Pancreas (tissue), 10 donors: ENCODE measurements at regions not wholly inside any gene's neighbourhood (a gene's known extent, or its start where the extent isn't known, plus 50 kb on each side); places are given as distances from the start of the nearest gene placed in this dataset.

Experiments
- ATAC-seq, 4 donors: fragments of 200-7000 bp; cut with Tn5 transposase; one replicate each; pipeline versions ENCODE4 v1.8.0 to v1.9.1; 2020; ENCODE audit warnings: mild to moderate bottlenecking in 4 of 4, moderate library complexity in 4 of 4
- DNase-seq, 6 donors: peaks; one replicate each; pipeline ENCODE4 v3.0.0-alpha.2; 2020
- FAIRE-seq: peaks from 2 replicates; lab custom pipeline; 2012; peaks lifted over from hg19 to GRCh38; lab: Jason Lieb, UNC
- H3K27ac ChIP-seq, 4 donors: fragments of 200-600 bp; sonication (generic); 1 replicate in 3 of 4; 2 replicates in 1 of 4; pipeline versions ENCODE4 v1.5.0 to v1.8.0; 2020
- H3K27me3 ChIP-seq, 4 donors: fragments of 200-600 bp; one replicate each; pipeline ENCODE4 v1.8.0; 2021
- H3K36me3 ChIP-seq, 3 donors: fragments of 200-600 bp; sonication (generic) in 1 of 3; one replicate each; pipeline versions ENCODE4 v1.5.0 to v1.8.0; 2020 to 2021
- H3K4me1 ChIP-seq, 3 donors: fragments of 200-600 bp; one replicate each; pipeline ENCODE4 v1.8.0; 2021
- H3K4me3 ChIP-seq, 4 donors: fragments of 200-600 bp; sonication (generic) in 2 of 4; one replicate each; pipeline versions ENCODE4 v1.5.0 to v1.8.0; 2020 to 2021
- H3K9me3 ChIP-seq, 4 donors: fragments of 200-600 bp; one replicate each; pipeline ENCODE4 v1.8.0; 2021
- WGBS, 2 donors: extraction: QIAGEN DNeasy Blood & Tissue Kit; methylation state at CpG; one replicate each; pipeline ENCODE4 v1.1.7; 2013; 5-methylcytosine and 5-hydroxymethylcytosine counted together
- intact Hi-C, 3 donors: fragments of 100-400 bp; cut with DNase I; formaldehyde crosslinking; loops; one replicate each; pipeline versions ENCODE4 v1.11.1 to v1.14.2; 2022
- TF ChIP-seq, protein P1 (sequence below), 4 donors: fragments of 200-600 bp; sonication (generic) in 3 of 4; IDR thresholded peaks; one replicate each; pipeline versions ENCODE4 v1.5.0 to v1.8.0; 2021; ENCODE audit warnings: antibody characterized with exemption in 4 of 4
- donor health status: healthy with polysubstance abuse.
- donor health status: DM: no; HTN: no; CAD: no; lungs with moderate emphysema.
- donor health status: DM: no; HTN: no; CAD: no.
- donor health status: control.
- donor health status: control.
- donor health status: Bipolar disorder and iron deficiency.
- donor health status: DM: yes; HTN: yes; CAD: no.
- donor health status: DM: no; HTN: no; CAD: no.
- donor health status: DM: no; HTN: no; CAD: no.
- donor health status: DM: yes; HTN: yes; CAD: no.

DNA sequence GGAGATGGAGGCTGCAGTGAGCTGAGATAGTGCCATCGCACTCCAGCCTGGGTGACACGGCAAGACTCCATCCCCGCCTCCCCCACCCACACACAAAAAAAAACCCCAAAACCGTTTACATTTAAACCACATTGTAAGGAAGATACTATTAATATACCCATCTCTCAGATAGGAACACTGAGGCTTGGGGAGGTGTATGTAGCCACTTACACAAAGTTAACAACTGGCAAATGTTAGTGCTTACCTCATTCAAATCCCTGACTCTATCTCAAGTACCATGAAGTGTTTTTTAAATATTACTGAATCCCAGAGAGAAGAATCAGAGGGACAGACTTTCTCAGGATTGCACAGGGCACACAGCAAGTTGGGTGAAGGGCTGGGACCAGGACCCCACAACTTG, 164.5 kb downstream of the MIAT start:
- no peak for DNase-seq
- no peak for ATAC-seq
- FAIRE-seq, result no peak
- Histone ChIP-seq H3K9me3 (no peaks in the 10 kb centered on the region), H3K4me3 (no peak overlapping the region), H3K4me1 (no peaks in the 10 kb centered on the region), H3K36me3 (no peaks in the 10 kb centered on the region), H3K27ac (no peak overlapping the region), H3K27me3 (no peaks in the 10 kb centered on the region)
- WGBS, 2 donors, result 82 to 86% methylated on average over 4 of the region's 4 CpGs
- TF ChIP-seq, protein P1, sequence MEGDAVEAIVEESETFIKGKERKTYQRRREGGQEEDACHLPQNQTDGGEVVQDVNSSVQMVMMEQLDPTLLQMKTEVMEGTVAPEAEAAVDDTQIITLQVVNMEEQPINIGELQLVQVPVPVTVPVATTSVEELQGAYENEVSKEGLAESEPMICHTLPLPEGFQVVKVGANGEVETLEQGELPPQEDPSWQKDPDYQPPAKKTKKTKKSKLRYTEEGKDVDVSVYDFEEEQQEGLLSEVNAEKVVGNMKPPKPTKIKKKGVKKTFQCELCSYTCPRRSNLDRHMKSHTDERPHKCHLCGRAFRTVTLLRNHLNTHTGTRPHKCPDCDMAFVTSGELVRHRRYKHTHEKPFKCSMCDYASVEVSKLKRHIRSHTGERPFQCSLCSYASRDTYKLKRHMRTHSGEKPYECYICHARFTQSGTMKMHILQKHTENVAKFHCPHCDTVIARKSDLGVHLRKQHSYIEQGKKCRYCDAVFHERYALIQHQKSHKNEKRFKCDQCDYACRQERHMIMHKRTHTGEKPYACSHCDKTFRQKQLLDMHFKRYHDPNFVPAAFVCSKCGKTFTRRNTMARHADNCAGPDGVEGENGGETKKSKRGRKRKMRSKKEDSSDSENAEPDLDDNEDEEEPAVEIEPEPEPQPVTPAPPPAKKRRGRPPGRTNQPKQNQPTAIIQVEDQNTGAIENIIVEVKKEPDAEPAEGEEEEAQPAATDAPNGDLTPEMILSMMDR (IDR thresholded peaks at IDR 0.05), result no peak
- intact Hi-C loops, result no loop called here

DNA sequence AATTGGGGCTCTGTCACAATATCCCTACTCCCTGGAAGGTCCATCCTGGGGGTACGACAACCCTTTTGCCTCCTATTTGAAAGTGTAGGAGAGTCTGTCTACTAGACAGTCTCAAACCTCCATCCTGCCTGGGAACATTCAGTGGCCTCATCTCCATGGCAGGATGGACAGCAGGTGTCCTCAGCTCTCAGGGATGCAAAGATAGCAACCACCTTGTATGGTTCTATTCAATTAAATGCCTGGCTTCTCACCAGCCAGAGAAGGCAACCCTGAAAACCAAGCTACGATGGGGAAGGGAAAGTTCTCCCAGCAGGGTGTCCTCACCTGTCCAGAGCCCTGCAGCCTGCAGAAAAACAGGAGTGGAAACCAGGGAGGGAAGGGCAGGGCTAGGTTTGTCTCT, 164.9 kb downstream of the MIAT start:
- no peak overlapping the region for H3K27ac ChIP-seq
- H3K9me3 ChIP-seq, result no peaks in the 10 kb centered on the region
- H3K4me1 ChIP-seq, result no peaks in the 10 kb centered on the region
- no peak for ATAC-seq
- no peaks in the 10 kb centered on the region for H3K27me3 ChIP-seq
- TF ChIP-seq, protein P1 (IDR thresholded peaks at IDR 0.05), result no peak
- no peak for DNase-seq
- no peak overlapping the region for H3K4me3 ChIP-seq
- H3K36me3 ChIP-seq, result no peaks in the 10 kb centered on the region
- no peak for FAIRE-seq
- intact Hi-C loops, result no loop called here
- 52 to 56% methylated on average over 2 of the region's 2 CpGs for WGBS, 2 donors

DNA sequence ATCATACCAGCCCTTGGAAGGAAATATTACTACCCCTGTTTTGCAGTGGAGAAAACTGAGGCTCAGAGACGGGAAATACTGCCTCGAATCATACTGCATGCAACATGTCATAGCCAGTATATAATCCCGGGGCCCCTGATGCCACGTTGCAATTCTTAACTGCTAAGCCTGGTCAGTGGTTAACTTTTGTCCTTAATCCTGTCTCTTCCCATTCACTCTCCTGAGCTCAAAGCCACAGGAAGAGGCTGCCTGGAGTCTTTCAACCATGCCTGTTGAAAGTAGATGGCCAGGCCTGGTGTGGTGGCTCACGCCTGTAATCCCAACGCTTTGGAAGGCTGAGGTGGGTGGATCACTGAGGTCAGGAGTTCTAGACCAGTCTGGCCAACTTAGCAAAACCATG, 166.6 kb downstream of the MIAT start:
- Histone ChIP-seq H3K4me3 (no peak overlapping the region), H3K4me1 (no peaks in the 10 kb centered on the region), H3K27ac (no peak overlapping the region), H3K36me3 (no peaks in the 10 kb centered on the region), H3K27me3 (no peaks in the 10 kb centered on the region), H3K9me3 (no peaks in the 10 kb centered on the region)
- DNase-seq (no peak), FAIRE-seq (no peak), ATAC-seq (no peak)
- TF ChIP-seq, protein P1 (IDR thresholded peaks at IDR 0.05), result no peak
- intact Hi-C loops, result no loop called here
- 77 to 85% methylated on average over 6 of the region's 6 CpGs for WGBS, 2 donors

DNA sequence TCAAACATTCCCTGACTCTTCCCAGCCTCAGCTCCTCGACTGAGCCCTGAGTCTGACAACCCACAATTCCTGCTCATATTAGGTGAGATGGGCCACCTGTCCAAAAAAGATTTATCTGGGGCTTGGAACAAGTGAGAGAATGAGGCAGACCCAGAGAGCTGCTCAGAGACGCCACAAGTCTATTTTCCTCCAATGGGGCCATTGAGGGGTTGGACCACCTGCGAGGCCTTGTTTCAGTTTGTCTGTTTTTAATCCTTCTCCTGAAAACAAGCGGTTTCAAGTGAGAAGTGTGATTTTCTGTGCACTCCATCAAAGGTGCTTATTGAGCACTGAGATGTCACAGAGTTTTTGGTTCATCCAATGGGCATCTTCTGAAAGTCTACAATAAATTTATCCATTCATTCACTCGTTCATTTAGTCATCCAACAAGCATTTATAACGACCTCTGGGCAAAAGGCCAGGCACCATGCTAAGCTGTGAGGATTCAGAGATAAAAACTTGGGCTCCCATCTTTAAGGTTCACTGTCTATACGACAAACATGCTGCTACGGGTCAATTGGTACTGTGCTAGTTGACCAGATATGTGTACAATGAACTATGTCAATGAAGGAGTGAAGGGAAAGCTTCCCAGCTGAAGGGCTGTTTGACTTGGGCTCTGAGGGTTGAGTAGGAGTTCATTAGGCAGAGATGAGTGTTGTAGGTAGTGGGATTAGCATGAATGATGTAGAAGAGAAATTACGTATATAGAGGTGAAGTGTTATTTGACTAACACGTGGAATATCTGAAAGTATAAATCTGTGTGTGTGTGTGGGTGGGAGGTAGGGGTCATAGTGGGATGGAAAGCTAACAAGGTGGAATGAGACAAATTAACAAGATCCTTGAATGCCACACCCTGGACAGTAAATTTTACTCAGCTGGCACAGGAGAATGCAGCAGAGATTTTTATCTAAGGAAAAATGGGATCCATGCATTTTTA, 168.9 kb downstream of the MIAT start:
- TF ChIP-seq, protein P1 (IDR thresholded peaks at IDR 0.05), result no peak
- Histone ChIP-seq H3K4me1 (no peaks in the 10 kb centered on the region), H3K9me3 (no peaks in the 10 kb centered on the region), H3K27me3 (no peaks in the 10 kb centered on the region), H3K36me3 (no peaks in the 10 kb centered on the region), H3K4me3 (no peak overlapping the region), H3K27ac (no peak overlapping the region)
- DNase-seq (no peak), FAIRE-seq (no peak), ATAC-seq (no peak)
- intact Hi-C loops, result no loop called here
- 63 to 70% methylated on average over 10 of the region's 10 CpGs for WGBS, 2 donors

DNA sequence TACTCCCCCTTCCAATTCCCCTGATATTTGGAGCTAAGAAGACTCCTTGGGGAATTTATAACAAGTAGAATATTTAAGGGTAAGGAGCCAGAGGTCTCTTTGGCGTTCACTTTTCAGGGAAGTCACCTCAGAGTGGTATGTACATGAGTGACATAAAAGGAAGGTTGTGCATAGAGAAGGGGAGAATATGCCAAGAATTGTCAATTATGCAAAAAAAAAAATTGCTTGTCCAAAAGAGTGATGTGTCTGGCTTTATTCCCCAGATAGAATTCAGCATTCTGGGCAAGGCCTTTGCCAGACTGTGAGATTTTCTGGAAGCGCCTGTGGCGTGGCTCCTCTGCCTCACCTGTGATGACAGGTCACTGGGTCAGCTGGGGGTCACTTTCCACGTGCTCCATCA, 170.2 kb downstream of the MIAT start:
- Histone ChIP-seq H3K27ac (no peak overlapping the region), H3K36me3 (no peaks in the 10 kb centered on the region), H3K9me3 (no peaks in the 10 kb centered on the region), H3K4me1 (no peaks in the 10 kb centered on the region), H3K4me3 (no peak overlapping the region), H3K27me3 (no peaks in the 10 kb centered on the region)
- ATAC-seq (no peak), DNase-seq (no peak), FAIRE-seq (no peak)
- intact Hi-C loops, result no loop called here
- TF ChIP-seq, protein P1 (IDR thresholded peaks at IDR 0.05), result no peak
- 76 to 85% methylated on average over 4 of the region's 4 CpGs for WGBS, 2 donors
